ENCODE measurements at regions not wholly inside any gene's neighbourhood (a gene's known extent, or its start where the extent isn't known, plus 50 kb on each side); places are given as distances from the start of the nearest gene placed in this dataset.

DNA sequence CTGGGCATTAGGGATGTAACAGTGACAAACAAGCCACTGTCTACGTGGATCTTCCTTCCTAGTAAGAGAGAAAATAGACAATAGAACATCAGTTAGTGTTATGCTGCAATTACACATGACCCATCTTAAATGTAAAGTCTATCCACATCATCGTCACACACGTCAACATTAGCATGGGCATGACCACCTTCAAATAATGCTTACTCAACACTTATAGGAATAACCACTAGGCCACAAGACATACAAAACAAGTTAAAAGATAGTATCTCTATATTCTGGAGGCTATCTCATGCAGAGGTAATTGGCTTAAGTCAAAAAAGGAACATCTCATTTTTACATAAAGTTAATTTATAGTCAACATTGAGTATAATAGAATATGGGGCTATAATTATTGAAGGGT, 156.5 kb downstream of the MOXD1 start:
- TF ChIP-seq, protein P1, sequence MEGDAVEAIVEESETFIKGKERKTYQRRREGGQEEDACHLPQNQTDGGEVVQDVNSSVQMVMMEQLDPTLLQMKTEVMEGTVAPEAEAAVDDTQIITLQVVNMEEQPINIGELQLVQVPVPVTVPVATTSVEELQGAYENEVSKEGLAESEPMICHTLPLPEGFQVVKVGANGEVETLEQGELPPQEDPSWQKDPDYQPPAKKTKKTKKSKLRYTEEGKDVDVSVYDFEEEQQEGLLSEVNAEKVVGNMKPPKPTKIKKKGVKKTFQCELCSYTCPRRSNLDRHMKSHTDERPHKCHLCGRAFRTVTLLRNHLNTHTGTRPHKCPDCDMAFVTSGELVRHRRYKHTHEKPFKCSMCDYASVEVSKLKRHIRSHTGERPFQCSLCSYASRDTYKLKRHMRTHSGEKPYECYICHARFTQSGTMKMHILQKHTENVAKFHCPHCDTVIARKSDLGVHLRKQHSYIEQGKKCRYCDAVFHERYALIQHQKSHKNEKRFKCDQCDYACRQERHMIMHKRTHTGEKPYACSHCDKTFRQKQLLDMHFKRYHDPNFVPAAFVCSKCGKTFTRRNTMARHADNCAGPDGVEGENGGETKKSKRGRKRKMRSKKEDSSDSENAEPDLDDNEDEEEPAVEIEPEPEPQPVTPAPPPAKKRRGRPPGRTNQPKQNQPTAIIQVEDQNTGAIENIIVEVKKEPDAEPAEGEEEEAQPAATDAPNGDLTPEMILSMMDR (IDR thresholded peaks at IDR 0.05; ENCODE audit: poor library complexity) = no peak
- TF ChIP-seq EZH2 (IDR thresholded peaks at IDR 0.05; ENCODE audit: borderline replicate concordance) = no peak
- TF ChIP-seq EZH2phosphoT487 (IDR thresholded peaks at IDR 0.05; ENCODE audit: low read depth, severe bottlenecking, unreplicated experiment) = no peak
